ENCODE measurements at regions not wholly inside any gene's neighbourhood (a gene's known extent, or its start where the extent isn't known, plus 50 kb on each side); places are given as distances from the start of the nearest gene placed in this dataset.

- Histone ChIP-seq H3K4me3 (ENCODE audit: low read length) (no peak overlapping the region), H3K9me3 (ENCODE audit: control insufficient read depth, low read depth, low read length) (no peaks in the 10 kb centered on the region), H3K27me3 (ENCODE audit: control insufficient read depth, insufficient read depth, low read length) (no peaks in the 10 kb centered on the region), H3K27ac (ENCODE audit: low read length) (no peak overlapping the region), H3K36me3 (ENCODE audit: control insufficient read depth, insufficient read depth, low read length) (no peaks in the 10 kb centered on the region), H3K4me1 (ENCODE audit: control insufficient read depth, insufficient read depth, low read length) (no peaks in the 10 kb centered on the region)
- 91% methylated on average over 3 of the region's 4 CpGs for WGBS (ENCODE audit: insufficient coverage, low lambda C conversion rate)
- DNase-seq: no peak
These were observed 89.5 kb upstream of the SLC38A2 start for GRCh38 chr12:46461907-46462640.

- Histone ChIP-seq H3K4me1 (ENCODE audit: control insufficient read depth, insufficient read depth, low read length) (no peaks in the 10 kb centered on the region), H3K27ac (ENCODE audit: low read length) (no peak overlapping the region)
- DNase-seq: no peak
These were observed 88.9 kb upstream of the SLC38A2 start for GRCh38 chr12:46461459-46461858.

GRCh38 chr12:46460682-46461210 lies 88.2 kb upstream of the SLC38A2 start:
- no peaks in the 10 kb centered on the region for H3K36me3 ChIP-seq (ENCODE audit: control insufficient read depth, insufficient read depth, low read length)
- DNase-seq: no peak
- no peak overlapping the region for H3K27ac ChIP-seq (ENCODE audit: low read length)
- H3K9me3 ChIP-seq (ENCODE audit: control insufficient read depth, low read depth, low read length): no peaks in the 10 kb centered on the region
- 100% methylated on average over 1 of the region's 2 CpGs for WGBS (ENCODE audit: insufficient coverage, low lambda C conversion rate)
- H3K4me3 ChIP-seq (ENCODE audit: low read length): no peak overlapping the region
- H3K4me1 ChIP-seq (ENCODE audit: control insufficient read depth, insufficient read depth, low read length): no peaks in the 10 kb centered on the region
- H3K27me3 ChIP-seq (ENCODE audit: control insufficient read depth, insufficient read depth, low read length): no peaks in the 10 kb centered on the region

More at GRCh38 chr12:46461459-46461858, 88.9 kb upstream of the SLC38A2 start:
- Histone ChIP-seq H3K9me3 (ENCODE audit: control insufficient read depth, low read depth, low read length) (no peaks in the 10 kb centered on the region), H3K36me3 (ENCODE audit: control insufficient read depth, insufficient read depth, low read length) (no peaks in the 10 kb centered on the region), H3K27me3 (ENCODE audit: control insufficient read depth, insufficient read depth, low read length) (no peaks in the 10 kb centered on the region), H3K4me3 (ENCODE audit: low read length) (no peak overlapping the region)
- WGBS (ENCODE audit: insufficient coverage, low lambda C conversion rate): 38% methylated on average over 2 of the region's 5 CpGs

GRCh38 chr12:46459861-46460545 lies 87.4 kb upstream of the SLC38A2 start:
- H3K27me3 ChIP-seq (ENCODE audit: control insufficient read depth, insufficient read depth, low read length): no peaks in the 10 kb centered on the region
- H3K27ac ChIP-seq (ENCODE audit: low read length): no peak overlapping the region
- no peaks in the 10 kb centered on the region for H3K9me3 ChIP-seq (ENCODE audit: control insufficient read depth, low read depth, low read length)
- H3K4me1 ChIP-seq (ENCODE audit: control insufficient read depth, insufficient read depth, low read length): no peaks in the 10 kb centered on the region
- DNase-seq: no peak
- 100% methylated on average over 1 of the region's 5 CpGs for WGBS (ENCODE audit: insufficient coverage, low lambda C conversion rate)
- H3K36me3 ChIP-seq (ENCODE audit: control insufficient read depth, insufficient read depth, low read length): no peaks in the 10 kb centered on the region
- no peak overlapping the region for H3K4me3 ChIP-seq (ENCODE audit: low read length)

GRCh38 chr12:46459111-46459510 lies 86.5 kb upstream of the SLC38A2 start:
- no peak for DNase-seq
- Histone ChIP-seq H3K9me3 (ENCODE audit: control insufficient read depth, low read depth, low read length) (no peaks in the 10 kb centered on the region), H3K4me3 (ENCODE audit: low read length) (no peak overlapping the region), H3K27me3 (ENCODE audit: control insufficient read depth, insufficient read depth, low read length) (no peaks in the 10 kb centered on the region), H3K36me3 (ENCODE audit: control insufficient read depth, insufficient read depth, low read length) (no peaks in the 10 kb centered on the region), H3K4me1 (ENCODE audit: control insufficient read depth, insufficient read depth, low read length) (no peaks in the 10 kb centered on the region), H3K27ac (ENCODE audit: low read length) (no peak overlapping the region)
- 100% methylated on average over 1 of the region's 4 CpGs for WGBS (ENCODE audit: insufficient coverage, low lambda C conversion rate)

- no peaks in the 10 kb centered on the region for H3K4me1 ChIP-seq (ENCODE audit: control insufficient read depth, insufficient read depth, low read length)
- no peaks in the 10 kb centered on the region for H3K9me3 ChIP-seq (ENCODE audit: control insufficient read depth, low read depth, low read length)
- WGBS (ENCODE audit: insufficient coverage, low lambda C conversion rate): no CpG with 5 or more reads among the region's 3 CpGs
- no peaks in the 10 kb centered on the region for H3K36me3 ChIP-seq (ENCODE audit: control insufficient read depth, insufficient read depth, low read length)
- no peak overlapping the region for H3K4me3 ChIP-seq (ENCODE audit: low read length)
- no peaks in the 10 kb centered on the region for H3K27me3 ChIP-seq (ENCODE audit: control insufficient read depth, insufficient read depth, low read length)
- DNase-seq: no peak
- no peak overlapping the region for H3K27ac ChIP-seq (ENCODE audit: low read length)
These were observed 86.0 kb upstream of the SLC38A2 start for GRCh38 chr12:46458500-46459102.

DNA sequence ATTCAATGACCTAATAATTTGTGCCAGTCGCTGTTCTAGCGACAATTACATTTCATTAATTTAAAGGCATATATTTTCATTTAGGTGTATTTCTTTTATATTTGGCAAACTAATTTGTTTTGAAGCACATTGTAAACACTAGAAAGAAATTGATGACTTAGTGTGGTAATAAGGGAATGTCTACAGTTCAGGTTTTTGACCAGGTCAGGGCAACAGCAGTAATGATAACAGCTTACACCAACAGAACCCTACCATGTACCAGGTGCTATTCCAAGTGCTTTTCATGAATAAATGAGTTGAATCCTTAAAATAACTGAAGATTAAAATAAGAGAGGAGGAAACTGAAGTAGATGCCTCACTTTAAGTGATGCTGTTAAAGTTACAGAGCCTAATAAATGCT lies 85.4 kb upstream of the SLC38A2 start:
- no peak for DNase-seq
- Histone ChIP-seq H3K27me3 (ENCODE audit: control insufficient read depth, insufficient read depth, low read length) (no peaks in the 10 kb centered on the region), H3K36me3 (ENCODE audit: control insufficient read depth, insufficient read depth, low read length) (no peaks in the 10 kb centered on the region), H3K4me3 (ENCODE audit: low read length) (no peak overlapping the region), H3K27ac (ENCODE audit: low read length) (no peak overlapping the region), H3K4me1 (ENCODE audit: control insufficient read depth, insufficient read depth, low read length) (no peaks in the 10 kb centered on the region), H3K9me3 (ENCODE audit: control insufficient read depth, low read depth, low read length) (no peaks in the 10 kb centered on the region)
- 100% methylated on average over 2 of the region's 2 CpGs for WGBS (ENCODE audit: insufficient coverage, low lambda C conversion rate)

GRCh38 chr12:46456356-46457334 lies 84.1 kb upstream of the SLC38A2 start:
- H3K27ac ChIP-seq (ENCODE audit: low read length): no peak overlapping the region
- 72% methylated on average over 5 of the region's 5 CpGs for WGBS (ENCODE audit: insufficient coverage, low lambda C conversion rate)
- no peaks in the 10 kb centered on the region for H3K36me3 ChIP-seq (ENCODE audit: control insufficient read depth, insufficient read depth, low read length)
- H3K27me3 ChIP-seq (ENCODE audit: control insufficient read depth, insufficient read depth, low read length): no peaks in the 10 kb centered on the region
- H3K4me3 ChIP-seq (ENCODE audit: low read length): no peak overlapping the region
- H3K9me3 ChIP-seq (ENCODE audit: control insufficient read depth, low read depth, low read length): no peaks in the 10 kb centered on the region
- H3K4me1 ChIP-seq (ENCODE audit: control insufficient read depth, insufficient read depth, low read length): no peaks in the 10 kb centered on the region
- no peak for DNase-seq

DNA sequence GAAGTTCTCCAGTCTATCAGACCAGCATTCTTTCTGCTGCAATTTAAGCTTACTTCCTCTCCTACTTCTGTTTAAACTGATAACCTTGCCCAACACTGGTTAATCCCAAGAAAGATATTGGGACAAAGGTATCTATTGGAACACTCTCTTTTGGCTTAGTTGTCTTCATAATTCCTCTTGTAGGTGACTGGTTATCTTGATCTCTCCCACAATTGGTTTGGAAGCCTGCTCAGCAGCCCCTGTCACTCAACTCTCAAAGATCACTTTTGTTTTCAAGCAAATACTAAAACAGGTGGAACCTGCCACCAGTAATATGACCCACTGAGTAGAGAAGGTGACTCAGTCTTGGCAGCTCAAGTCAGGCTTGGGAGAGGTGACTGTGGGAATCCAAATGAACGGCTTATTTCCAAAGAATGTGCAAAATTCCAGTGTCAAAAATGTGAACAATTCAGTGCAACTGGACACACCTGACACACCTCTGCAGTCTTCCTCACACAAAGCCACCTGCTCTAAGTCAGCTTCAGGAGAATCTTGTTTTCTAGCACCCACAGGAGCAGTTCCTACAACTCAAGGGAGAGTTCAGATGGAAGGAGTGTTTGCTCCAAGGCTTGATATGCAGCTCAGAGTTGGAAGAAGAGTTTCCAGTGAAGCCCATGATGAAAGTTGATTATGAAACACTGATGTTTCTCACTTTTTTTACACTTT lies 83.2 kb upstream of the SLC38A2 start:
- Histone ChIP-seq H3K27me3 (ENCODE audit: control insufficient read depth, insufficient read depth, low read length) (no peaks in the 10 kb centered on the region), H3K27ac (ENCODE audit: low read length) (no peak overlapping the region), H3K36me3 (ENCODE audit: control insufficient read depth, insufficient read depth, low read length) (no peaks in the 10 kb centered on the region), H3K9me3 (ENCODE audit: control insufficient read depth, low read depth, low read length) (no peaks in the 10 kb centered on the region), H3K4me1 (ENCODE audit: control insufficient read depth, insufficient read depth, low read length) (no peaks in the 10 kb centered on the region), H3K4me3 (ENCODE audit: low read length) (no peak overlapping the region)
- DNase-seq: no peak
- no CpG with 5 or more reads among the region's 1 CpG for WGBS (ENCODE audit: insufficient coverage, low lambda C conversion rate)

All from large intestine (tissue), 3 donors.